MCF 10A (cell line): ENCODE measurements at regions not wholly inside any gene's neighbourhood (a gene's known extent, or its start where the extent isn't known, plus 50 kb on each side); places are given as distances from the start of the nearest gene placed in this dataset.

ENCODE experiments used
- BruUV-seq: library from RNA; stranded (reverse); fragments of 400-500 nt; replicated peaks from 2 replicates; lab custom pipeline; 2021; lab: Mats Ljungman, UMichigan
- CTCF ChIA-PET: fragments of 300-600 bp; sonication (Branson Sonifier 250); formaldehyde crosslinking; extraction: SDS; loops from one replicate; lab custom pipeline; 2021; ENCODE audit warnings: antibody characterized with exemption, inconsistent platforms; lab: Yijun Ruan, JAX
- POLR2A ChIA-PET: fragments of 300-600, 350-650 bp; sonication (Branson Sonifier 250); formaldehyde crosslinking; extraction: SDS; loops from one replicate; lab custom pipeline; 2020; ENCODE audit warnings: antibody characterized with exemption, inconsistent platforms; lab: Yijun Ruan, JAX
- DNase-seq: peaks from one replicate; pipeline ENCODE4 v3.0.0-alpha.2; 2018; ENCODE audit not compliant: unreplicated experiment
- H3K27ac Mint-ChIP-seq: one replicate; pipeline ENCODE4 v1.8.0; 2022; ENCODE audit warnings: mild to moderate bottlenecking, low read depth, mixed read lengths; ENCODE audit not compliant: unreplicated experiment
- H3K27me3 Mint-ChIP-seq: one replicate; pipeline ENCODE4 v1.8.0; 2022; ENCODE audit warnings: mixed read lengths; ENCODE audit not compliant: insufficient read depth, unreplicated experiment
- H3K36me3 Mint-ChIP-seq: one replicate; pipeline ENCODE4 v1.8.0; 2022; ENCODE audit warnings: mild to moderate bottlenecking, moderate library complexity, mixed read lengths; ENCODE audit not compliant: insufficient read depth, unreplicated experiment
- H3K4me1 Mint-ChIP-seq: one replicate; pipeline ENCODE4 v1.8.0; 2022; ENCODE audit warnings: mixed read lengths; ENCODE audit not compliant: insufficient read depth, unreplicated experiment
- H3K4me3 Mint-ChIP-seq: one replicate; pipeline ENCODE4 v1.8.0; 2022; ENCODE audit warnings: mild to moderate bottlenecking, moderate library complexity, mixed read lengths; ENCODE audit not compliant: unreplicated experiment
- H3K9me3 Mint-ChIP-seq: one replicate; pipeline ENCODE4 v1.8.0; 2022; ENCODE audit warnings: mixed read lengths; ENCODE audit not compliant: unreplicated experiment
- CTCF ChIP-seq: fragments of 200-600 bp; IDR thresholded peaks from one replicate; pipeline ENCODE4 v1.8.0; 2022; ENCODE audit warnings: antibody characterized with exemption, mild to moderate bottlenecking; ENCODE audit not compliant: unreplicated experiment
- intact Hi-C: fragments of 100-400 bp; cut with micrococcal nuclease; formaldehyde crosslinking; loops from 2 replicates; pipeline ENCODE4 v1.14.1; 2022

GRCh38 chr12:23185346-23185745 is 560.4 kb downstream of the ETNK1 start:
- no peak for DNase-seq
- POLR2A ChIA-PET, result interaction anchor here (0.6 kb wide), 1 partner anchor 250 kb away, joined by 3 read pairs; no protein-coding TSS in a partner anchor
- Mint-ChIP-seq H3K27ac (no peak overlapping the region), H3K4me3 (no peak overlapping the region), H3K4me1 (no peaks in the 10 kb centered on the region), H3K36me3 (no peaks in the 10 kb centered on the region), H3K9me3 (no peaks in the 10 kb centered on the region), H3K27me3 (no peaks in the 10 kb centered on the region)
- BruUV-seq, result no TSS peak
- no peak for TF ChIP-seq CTCF
- intact Hi-C loops, result no loop called here
- CTCF ChIA-PET, result interaction anchor here (0.6 kb wide), 1 partner anchor 19 kb away, joined by 3 read pairs; no protein-coding TSS in a partner anchor

GRCh38 chr12:23186950-23187349 is 562.0 kb downstream of the ETNK1 start:
- Mint-ChIP-seq H3K4me3 (no peak overlapping the region), H3K9me3 (no peaks in the 10 kb centered on the region), H3K4me1 (no peaks in the 10 kb centered on the region), H3K27ac (no peak overlapping the region), H3K27me3 (no peaks in the 10 kb centered on the region), H3K36me3 (no peaks in the 10 kb centered on the region)
- POLR2A ChIA-PET, result no interaction called here
- no peak for DNase-seq
- TF ChIP-seq CTCF, result no peak
- CTCF ChIA-PET, result interaction anchor here (0.7 kb wide), 1 partner anchor 18 kb away, joined by 3 read pairs; no protein-coding TSS in a partner anchor
- intact Hi-C loops, result no loop called here
- no TSS peak for BruUV-seq

GRCh38 chr12:23193552-23193951 is 568.6 kb downstream of the ETNK1 start:
- no peak overlapping the region for H3K27ac Mint-ChIP-seq
- no peak overlapping the region for H3K4me3 Mint-ChIP-seq
- no peak for DNase-seq
- no peaks in the 10 kb centered on the region for H3K36me3 Mint-ChIP-seq
- BruUV-seq, result no TSS peak
- peaks cover under 1% of the 10 kb centered on the region for H3K9me3 Mint-ChIP-seq
- intact Hi-C loops, result no loop called here
- no peak for TF ChIP-seq CTCF
- H3K4me1 Mint-ChIP-seq, result no peaks in the 10 kb centered on the region
- ChIA-PET POLR2A (no interaction called here), CTCF (interaction anchor here (0.5 to 3.5 kb wide), 4 partner anchors 10 to 1504 kb away, joined by 3 to 18 read pairs (median 7); no protein-coding TSS in a partner anchor)
- no peaks in the 10 kb centered on the region for H3K27me3 Mint-ChIP-seq

GRCh38 chr12:23197266-23197665 is 572.3 kb downstream of the ETNK1 start:
- Mint-ChIP-seq H3K9me3 (peaks cover 7% of the 10 kb centered on the region), H3K27ac (no peak overlapping the region), H3K4me3 (no peak overlapping the region), H3K4me1 (no peaks in the 10 kb centered on the region), H3K27me3 (peaks cover 14% of the 10 kb centered on the region), H3K36me3 (no peaks in the 10 kb centered on the region)
- DNase-seq, result peak; percentile 13
- ChIA-PET POLR2A (interaction anchor here (0.7 kb wide), 1 partner anchor 327 kb away, joined by 3 read pairs; no protein-coding TSS in a partner anchor), CTCF (interaction anchor here (0.6 to 2.1 kb wide), 2 partner anchors 9 to 120 kb away, joined by 3 to 8 read pairs; no protein-coding TSS in a partner anchor)
- TF ChIP-seq CTCF, result no peak
- intact Hi-C loops, result no loop called here
- BruUV-seq, result no TSS peak
